IMR-90 (cell line): ENCODE measurements at regions not wholly inside any gene's neighbourhood (a gene's known extent, or its start where the extent isn't known, plus 50 kb on each side); places are given as distances from the start of the nearest gene placed in this dataset.

Experiments
- ATAC-seq: fragments of 200-7000 bp; cut with Tn5 transposase; 2 replicates; pipeline ENCODE4 v1.9.1; 2020; ENCODE audit warnings: low read depth, mild to moderate bottlenecking, moderate library complexity
- BruUV-seq: library from RNA; stranded (reverse); fragments of 400-500 nt; replicated peaks from 2 replicates; lab custom pipeline; 2021; lab: Mats Ljungman, UMichigan
- CTCF ChIA-PET: fragments of 300-600 bp; formaldehyde crosslinking; extraction: SDS; loops from one replicate; lab custom pipeline; 2021; ENCODE audit warnings: antibody characterized with exemption; lab: Yijun Ruan, JAX
- POLR2A ChIA-PET: fragments of 300-600 bp; sonication (Branson Sonifier 250); formaldehyde crosslinking; loops from one replicate; lab custom pipeline; 2022; ENCODE audit warnings: antibody characterized with exemption; ENCODE audit not compliant: unreplicated experiment; lab: Charles Lee
- DNase-seq: peaks from one replicate; pipeline ENCODE4 v3.0.0; 2013
- H2AFZ ChIP-seq: replicated peaks from 2 replicates; pipeline ENCODE3; 2013; ENCODE audit warnings: low read length, mild to moderate bottlenecking; ENCODE audit not compliant: poor library complexity
- H2AK5ac ChIP-seq: 2 replicates; pipeline ENCODE4 v1.6.1; 2013; ENCODE audit warnings: low read depth, low read length, inconsistent platforms
- H2AK9ac ChIP-seq: replicated peaks from 2 replicates; pipeline ENCODE3; 2013; ENCODE audit warnings: mild to moderate bottlenecking, low read depth, low read length, moderate library complexity; ENCODE audit not compliant: poor library complexity
- H2BK120ac ChIP-seq: 2 replicates; pipeline ENCODE4 v1.6.1; 2013; ENCODE audit warnings: low read depth, low read length, inconsistent platforms
- H2BK15ac ChIP-seq: 3 replicates; pipeline ENCODE4 v1.6.1; 2013; ENCODE audit warnings: low read depth, low read length, inconsistent platforms
- H2BK20ac ChIP-seq: 2 replicates; pipeline ENCODE4 v1.6.1; 2013; ENCODE audit warnings: low read depth, mild to moderate bottlenecking, inconsistent platforms, low read length, moderate library complexity
- H2BK5ac ChIP-seq: 2 replicates; pipeline ENCODE4 v1.6.1; 2013; ENCODE audit warnings: mild to moderate bottlenecking, low read depth, low read length, inconsistent platforms; ENCODE audit not compliant: poor library complexity, severe bottlenecking
- H3K14ac ChIP-seq: replicated peaks from 2 replicates; pipeline ENCODE4 v1.6.1; 2013; ENCODE audit warnings: low read depth, low read length, inconsistent platforms
- H3K18ac ChIP-seq: 2 replicates; pipeline ENCODE4 v1.6.1; 2013; ENCODE audit warnings: low read depth, low read length, control low read depth
- H3K23ac ChIP-seq: 2 replicates; pipeline ENCODE4 v1.6.1; 2013; ENCODE audit warnings: low read depth, low read length, inconsistent platforms
- H3K27ac ChIP-seq: 2 replicates; pipeline ENCODE4 v1.5.1; 2013; ENCODE audit warnings: mild to moderate bottlenecking, control low read depth, low read length; ENCODE audit not compliant: insufficient read depth
- H3K27me3 ChIP-seq: 2 replicates; pipeline ENCODE4 v1.6.1; 2013; ENCODE audit warnings: low read length; ENCODE audit not compliant: control insufficient read depth, insufficient read depth
- H3K36me3 ChIP-seq: 2 replicates; pipeline ENCODE4 v1.6.1; 2013; ENCODE audit warnings: low read length, mixed read lengths; ENCODE audit not compliant: control insufficient read depth, insufficient read depth
- H3K4ac ChIP-seq: 2 replicates; pipeline ENCODE4 v1.6.1; 2013; ENCODE audit warnings: low read depth, low read length, inconsistent platforms
- H3K4me1 ChIP-seq: 2 replicates; pipeline ENCODE4 v1.6.1; 2013; ENCODE audit warnings: low read length, mixed read lengths; ENCODE audit not compliant: control insufficient read depth, insufficient read depth
- H3K4me2 ChIP-seq: 2 replicates; pipeline ENCODE4 v1.6.1; 2013; ENCODE audit warnings: low read depth, mild to moderate bottlenecking, control low read depth, low read length, moderate library complexity
- H3K4me3 ChIP-seq: 2 replicates; pipeline ENCODE4 v1.5.1; 2013; ENCODE audit warnings: low read depth, mild to moderate bottlenecking, control low read depth, low read length, moderate library complexity; ENCODE audit not compliant: insufficient read depth
- H3K56ac ChIP-seq: 2 replicates; pipeline ENCODE4 v1.6.1; 2013; ENCODE audit warnings: low read length, inconsistent platforms; ENCODE audit not compliant: insufficient read depth; ENCODE audit errors: extremely low read depth
- H3K79me1 ChIP-seq, 2 experiments: 2 replicates each; pipeline ENCODE4 v1.6.1; 2013; ENCODE audit warnings: low read length in 2 of 2, inconsistent platforms in 1 of 2, low read depth in 1 of 2
- H3K9ac ChIP-seq: 2 replicates; pipeline ENCODE4 v1.6.1; 2013; ENCODE audit warnings: low read depth, low read length, control low read depth
- H3K9me1 ChIP-seq: 2 replicates; pipeline ENCODE4 v1.6.1; 2013; ENCODE audit warnings: low read length, inconsistent platforms; ENCODE audit not compliant: insufficient read depth
- H3K9me3 ChIP-seq: 2 replicates; pipeline ENCODE4 v1.6.1; 2013; ENCODE audit warnings: low read length; ENCODE audit not compliant: control insufficient read depth, insufficient read depth
- H4K20me1 ChIP-seq: 2 replicates; pipeline ENCODE4 v1.6.1; 2013; ENCODE audit warnings: low read length, inconsistent platforms; ENCODE audit not compliant: insufficient read depth
- H4K5ac ChIP-seq: 2 replicates; pipeline ENCODE4 v1.6.1; 2013; ENCODE audit warnings: mild to moderate bottlenecking, low read depth, low read length, control low read depth
- H4K8ac ChIP-seq, 2 experiments: 2 replicates each; pipeline ENCODE4 v1.6.1; 2013; ENCODE audit warnings: low read depth in 2 of 2, low read length in 2 of 2, control low read depth in 1 of 2, inconsistent platforms in 1 of 2
- H4K91ac ChIP-seq: 2 replicates; pipeline ENCODE4 v1.6.1; 2013; ENCODE audit warnings: low read depth, low read length, inconsistent platforms; ENCODE audit not compliant: insufficient read depth
- FOS ChIP-seq: fragments of 150-350 bp; IDR thresholded peaks from 2 replicates; pipeline ENCODE4 v1.6.1; 2016; ENCODE audit warnings: low read depth, low read length
- MAFK ChIP-seq: IDR thresholded peaks from 2 replicates; pipeline ENCODE4 v1.6.1; 2012; ENCODE audit warnings: low read depth, low read length, improper control_type of control experiment
- MAZ ChIP-seq: IDR thresholded peaks from 2 replicates; pipeline ENCODE4 v1.6.1; 2012; ENCODE audit warnings: low read depth, mild to moderate bottlenecking, low read length, improper control_type of control experiment, moderate library complexity, borderline replicate concordance
- NFE2L2 ChIP-seq: fragments of 150-350 bp; IDR thresholded peaks from 2 replicates; pipeline ENCODE4 v1.6.1; 2016; ENCODE audit warnings: low read depth, mild to moderate bottlenecking, low read length
- POLR2A ChIP-seq: IDR thresholded peaks from 2 replicates; pipeline ENCODE4 v1.6.1; 2012; ENCODE audit warnings: mild to moderate bottlenecking, low read depth, low read length
- RFX5 ChIP-seq: IDR thresholded peaks from 2 replicates; pipeline ENCODE4 v1.8.0; 2012; ENCODE audit warnings: low read depth, mild to moderate bottlenecking, low read length, moderate library complexity
- SMC3 ChIP-seq: fragments of 150-350 bp; IDR thresholded peaks from 2 replicates; pipeline ENCODE4 v1.6.1; 2016; ENCODE audit warnings: low read depth, mild to moderate bottlenecking, antibody characterized with exemption, low read length, moderate library complexity
- WGBS, 2 experiments: methylation state at CpG; one replicate each; pipeline versions ENCODE4 v1.1.5 to v1.1.7; 2013; ENCODE audit warnings: missing lambda C conversion rate in 2 of 2; ENCODE audit not compliant: insufficient read length in 1 of 2; ENCODE audit errors: extremely low coverage in 2 of 2; 5-methylcytosine and 5-hydroxymethylcytosine counted together
- dilution Hi-C: fragments of 300-500 bp; cut with HindIII; formaldehyde crosslinking; loops from one replicate; pipeline ENCODE4 v1.14.3; 2018; ENCODE audit warnings: low sequenced_read_pairs; ENCODE audit not compliant: unreplicated experiment
- in situ Hi-C: fragments of 300-500 bp; cut with MboI; formaldehyde crosslinking; loops from 3 replicates; pipeline ENCODE4 v1.14.3; 2019; ENCODE audit warnings: low sequenced_read_pairs, inconsistent platforms, mixed read lengths
- intact Hi-C: fragments of 100-400 bp; cut with micrococcal nuclease; formaldehyde crosslinking; loops from 2 replicates; pipeline ENCODE4 v1.10.0; 2022
- TF ChIP-seq, protein P1 (sequence below): fragments of 150-350 bp; IDR thresholded peaks from 2 replicates; pipeline ENCODE4 v1.6.1; 2017; ENCODE audit warnings: mild to moderate bottlenecking, antibody characterized with exemption, low read length, low read depth
- TF ChIP-seq, protein P2 (sequence below): fragments of 150-350 bp; IDR thresholded peaks from 2 replicates; pipeline ENCODE4 v1.6.1; 2016; ENCODE audit warnings: low read depth, mild to moderate bottlenecking, low read length, moderate library complexity, borderline replicate concordance

DNA sequence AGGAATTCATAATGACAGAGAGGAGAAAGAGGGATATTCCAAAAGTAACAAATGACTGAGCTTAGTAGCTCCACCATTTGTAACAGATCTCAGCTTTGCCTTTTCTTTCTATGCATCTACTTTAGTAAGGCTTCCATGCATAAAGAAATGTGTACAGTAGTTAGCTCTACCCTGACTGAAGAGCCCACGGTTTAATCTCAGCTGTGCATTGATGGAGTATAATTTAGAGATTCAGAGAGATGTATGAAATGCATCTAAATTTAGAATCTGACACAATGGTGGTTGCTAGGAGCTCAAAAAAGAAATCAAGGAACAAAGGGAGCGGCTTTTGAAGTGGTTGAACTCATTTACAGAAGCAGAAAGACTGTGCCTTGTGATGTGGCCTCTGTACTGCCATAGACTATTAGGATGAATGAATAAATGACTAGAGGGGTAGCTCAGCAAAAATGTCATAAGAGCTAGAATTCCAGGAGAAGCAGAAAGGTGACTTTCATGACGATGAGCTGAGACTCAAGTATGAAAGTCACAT, 838.6 kb downstream of the RPS29 start:
- no peak overlapping the region for H3K4me2 ChIP-seq
- no peak overlapping the region for H3K4me3 ChIP-seq
- no peak overlapping the region for H3K23ac ChIP-seq
- dilution Hi-C loops (no loop called here), intact Hi-C loops (no loop called here), in situ Hi-C loops (no loop called here)
- WGBS, 2 experiments = 50% methylated on average over 2 of the region's 3 CpGs; no CpG with 5 or more reads in 1 of the 2 experiments
- no peaks in the 10 kb centered on the region for H4K20me1 ChIP-seq
- no peak overlapping the region for H4K8ac ChIP-seq
- H4K5ac ChIP-seq = no peak overlapping the region
- POLR2A ChIA-PET = no interaction called here
- no peak overlapping the region for H2BK120ac ChIP-seq
- no peak overlapping the region for H2AK9ac ChIP-seq
- no peaks in the 10 kb centered on the region for H3K36me3 ChIP-seq
- CTCF ChIA-PET = no interaction called here
- no peak overlapping the region for H3K27ac ChIP-seq
- H3K79me1 ChIP-seq = no peaks in the 10 kb centered on the region
- no peak overlapping the region for H2AFZ ChIP-seq
- H2AK5ac ChIP-seq = no peak overlapping the region
- H3K4ac ChIP-seq = no peak overlapping the region
- H3K9me1 ChIP-seq = no peaks in the 10 kb centered on the region
- no peaks in the 10 kb centered on the region for H3K4me1 ChIP-seq
- no peaks in the 10 kb centered on the region for H3K27me3 ChIP-seq
- no peak overlapping the region for H2BK15ac ChIP-seq
- H2BK20ac ChIP-seq = no peak overlapping the region
- no peak overlapping the region for H2BK5ac ChIP-seq
- H3K14ac ChIP-seq = no peak overlapping the region
- TF ChIP-seq POLR2A = no peak
- TF ChIP-seq, protein P1, sequence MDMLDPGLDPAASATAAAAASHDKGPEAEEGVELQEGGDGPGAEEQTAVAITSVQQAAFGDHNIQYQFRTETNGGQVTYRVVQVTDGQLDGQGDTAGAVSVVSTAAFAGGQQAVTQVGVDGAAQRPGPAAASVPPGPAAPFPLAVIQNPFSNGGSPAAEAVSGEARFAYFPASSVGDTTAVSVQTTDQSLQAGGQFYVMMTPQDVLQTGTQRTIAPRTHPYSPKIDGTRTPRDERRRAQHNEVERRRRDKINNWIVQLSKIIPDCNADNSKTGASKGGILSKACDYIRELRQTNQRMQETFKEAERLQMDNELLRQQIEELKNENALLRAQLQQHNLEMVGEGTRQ = no peak
- TF ChIP-seq SMC3 = no peak
- TF ChIP-seq FOS = no peak
- TF ChIP-seq MAFK = no peak
- no peak for TF ChIP-seq NFE2L2
- TF ChIP-seq, protein P2, sequence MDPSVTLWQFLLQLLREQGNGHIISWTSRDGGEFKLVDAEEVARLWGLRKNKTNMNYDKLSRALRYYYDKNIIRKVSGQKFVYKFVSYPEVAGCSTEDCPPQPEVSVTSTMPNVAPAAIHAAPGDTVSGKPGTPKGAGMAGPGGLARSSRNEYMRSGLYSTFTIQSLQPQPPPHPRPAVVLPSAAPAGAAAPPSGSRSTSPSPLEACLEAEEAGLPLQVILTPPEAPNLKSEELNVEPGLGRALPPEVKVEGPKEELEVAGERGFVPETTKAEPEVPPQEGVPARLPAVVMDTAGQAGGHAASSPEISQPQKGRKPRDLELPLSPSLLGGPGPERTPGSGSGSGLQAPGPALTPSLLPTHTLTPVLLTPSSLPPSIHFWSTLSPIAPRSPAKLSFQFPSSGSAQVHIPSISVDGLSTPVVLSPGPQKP = no peak
- no peak for TF ChIP-seq MAZ
- TF ChIP-seq RFX5 = no peak
- H3K18ac ChIP-seq = no peak overlapping the region
- ATAC-seq (no peak), DNase-seq (no peak)
- peaks cover 3% of the 10 kb centered on the region; the same call in 1 of the 2 replicates for H3K9me3 ChIP-seq
- H4K91ac ChIP-seq = no peak overlapping the region
- no peak overlapping the region for H3K9ac ChIP-seq
- BruUV-seq = no TSS peak
- H3K56ac ChIP-seq = no peak overlapping the region
